ENCODE measurements at regions not wholly inside any gene's neighbourhood (a gene's known extent, or its start where the extent isn't known, plus 50 kb on each side); places are given as distances from the start of the nearest gene placed in this dataset.

GRCh38 chr2:72003796-72004195 lies 143.9 kb downstream of the CYP26B1 start:
- no peak overlapping the region for H2AFZ ChIP-seq
- DNase-seq: no peak
- no TSS peak for BruUV-seq (replicated peaks)
- H3K79me2 ChIP-seq (ENCODE audit: low read depth): no peaks in the 10 kb centered on the region
- no peaks in the 10 kb centered on the region for H3K27me3 ChIP-seq (ENCODE audit: insufficient read depth, low read depth)
- H3K4me2 ChIP-seq: no peak overlapping the region
- no peaks in the 10 kb centered on the region for H4K20me1 ChIP-seq (ENCODE audit: insufficient read depth)
- no peaks in the 10 kb centered on the region for H3K9me3 ChIP-seq (ENCODE audit: insufficient read depth, low read depth)
- H3F3A ChIP-seq (ENCODE audit: insufficient read depth, low read depth): no peaks in the 10 kb centered on the region
- ChIA-PET POLR2A (ENCODE audit: unreplicated experiment) (interaction anchor here (0.6 kb wide), 1 partner anchor 777 kb away, joined by 5 read pairs; the partner anchor contains the start of gene PAIP2B), CTCF (no interaction called here)
- no peak for TF ChIP-seq EZH2 (IDR thresholded peaks at IDR 0.05; ENCODE audit: low read depth)
- no peak for TF ChIP-seq CTCF (conservative IDR thresholded peaks at IDR 0.05)
- intact Hi-C loops (cut with micrococcal nuclease; ENCODE audit: unreplicated experiment): no loop called here
- H3K4me3 ChIP-seq: no peak overlapping the region
- no peaks in the 10 kb centered on the region for H3K4me1 ChIP-seq (replicated peaks; ENCODE audit: insufficient read depth)
- H3K9me2 ChIP-seq (ENCODE audit: insufficient read depth): no peaks in the 10 kb centered on the region
- no peak overlapping the region for H3K27ac ChIP-seq
- H3K36me3 ChIP-seq (ENCODE audit: low read depth): no peaks in the 10 kb centered on the region

GRCh38 chr2:72003124-72003523 lies 144.5 kb downstream of the CYP26B1 start:
- ChIA-PET POLR2A (ENCODE audit: unreplicated experiment) (no interaction called here), CTCF (no interaction called here)
- Histone ChIP-seq H3K36me3 (ENCODE audit: low read depth) (no peaks in the 10 kb centered on the region), H3K4me1 (replicated peaks; ENCODE audit: insufficient read depth) (no peaks in the 10 kb centered on the region), H3K9me2 (ENCODE audit: insufficient read depth) (no peaks in the 10 kb centered on the region), H3K27me3 (ENCODE audit: insufficient read depth, low read depth) (no peaks in the 10 kb centered on the region), H3K79me2 (ENCODE audit: low read depth) (no peaks in the 10 kb centered on the region), H4K20me1 (ENCODE audit: insufficient read depth) (no peaks in the 10 kb centered on the region), H3K4me3 (no peak overlapping the region), H3K9me3 (ENCODE audit: insufficient read depth, low read depth) (no peaks in the 10 kb centered on the region), H3F3A (ENCODE audit: insufficient read depth, low read depth) (no peaks in the 10 kb centered on the region), H3K27ac (no peak overlapping the region), H3K4me2 (no peak overlapping the region), H2AFZ (no peak overlapping the region)
- no peak for DNase-seq
- intact Hi-C loops (cut with micrococcal nuclease; ENCODE audit: unreplicated experiment): no loop called here
- no peak for TF ChIP-seq CTCF (conservative IDR thresholded peaks at IDR 0.05)
- no peak for TF ChIP-seq EZH2 (IDR thresholded peaks at IDR 0.05; ENCODE audit: low read depth)
- no TSS peak for BruUV-seq (replicated peaks)

- H2AFZ ChIP-seq: no peak overlapping the region
- no peak overlapping the region for H3K27ac ChIP-seq
- no peaks in the 10 kb centered on the region for H3K36me3 ChIP-seq (ENCODE audit: low read depth)
- no peaks in the 10 kb centered on the region for H3K4me1 ChIP-seq (replicated peaks; ENCODE audit: insufficient read depth)
- ChIA-PET POLR2A (ENCODE audit: unreplicated experiment) (no interaction called here), CTCF (no interaction called here)
- H3K4me2 ChIP-seq: no peak overlapping the region
- H3K79me2 ChIP-seq (ENCODE audit: low read depth): no peaks in the 10 kb centered on the region
- no peak for DNase-seq
- H3K4me3 ChIP-seq: no peak overlapping the region
- intact Hi-C loops (cut with micrococcal nuclease; ENCODE audit: unreplicated experiment): no loop called here
- H3K27me3 ChIP-seq (ENCODE audit: insufficient read depth, low read depth): no peaks in the 10 kb centered on the region
- TF ChIP-seq CTCF (conservative IDR thresholded peaks at IDR 0.05) (no peak), EZH2 (IDR thresholded peaks at IDR 0.05; ENCODE audit: low read depth) (no peak)
- no peaks in the 10 kb centered on the region for H3K9me2 ChIP-seq (ENCODE audit: insufficient read depth)
- H3K9me3 ChIP-seq (ENCODE audit: insufficient read depth, low read depth): no peaks in the 10 kb centered on the region
- H3F3A ChIP-seq (ENCODE audit: insufficient read depth, low read depth): no peaks in the 10 kb centered on the region
- no TSS peak for BruUV-seq (replicated peaks)
- no peaks in the 10 kb centered on the region for H4K20me1 ChIP-seq (ENCODE audit: insufficient read depth)
Observed at GRCh38 chr2:72001937-72002690, 145.5 kb downstream of the CYP26B1 start.

Data from PC-9 (cell line).